Right atrium auricular region (tissue), 2 donors: ENCODE measurements at regions not wholly inside any gene's neighbourhood (a gene's known extent, or its start where the extent isn't known, plus 50 kb on each side); places are given as distances from the start of the nearest gene placed in this dataset.

Source experiments
- DNase-seq: peaks from one replicate; pipeline ENCODE4 v3.0.0-alpha.2; 2019; ENCODE audit warnings: low spot score
- H3K27ac ChIP-seq, 2 donors: fragments of 200-600 bp; sonication (generic); 1 replicate in 1 of 2; 2 replicates in 1 of 2; pipeline ENCODE4 v1.5.1; 2016 to 2019
- H3K27me3 ChIP-seq, 2 donors: fragments of 200-600 bp; sonication (generic); one replicate each; pipeline versions ENCODE4 v1.5.1 to v1.6.0; 2017 to 2019
- H3K36me3 ChIP-seq: fragments of 200-600 bp; sonication (generic); one replicate; pipeline ENCODE4 v1.5.1; 2016
- H3K4me1 ChIP-seq, 2 donors: fragments of 200-600 bp; sonication (generic); one replicate each; pipeline versions ENCODE4 v1.5.1 to v1.6.0; 2017 to 2019
- H3K4me3 ChIP-seq, 2 donors: fragments of 200-600 bp; sonication (generic); 1 replicate in 1 of 2; 2 replicates in 1 of 2; pipeline ENCODE4 v1.5.1; 2017 to 2019; ENCODE audit warnings: mild to moderate bottlenecking in 1 of 2, moderate library complexity in 1 of 2
- H3K9me3 ChIP-seq, 2 donors: fragments of 200-600 bp; sonication (generic); one replicate each; pipeline ENCODE4 v1.5.1; 2019
- TF ChIP-seq, protein P1 (sequence below), 2 donors: fragments of 200-600 bp; sonication (generic); IDR thresholded peaks; one replicate each; pipeline ENCODE4 v1.5.1; 2019; ENCODE audit warnings: antibody characterized with exemption in 2 of 2

DNA sequence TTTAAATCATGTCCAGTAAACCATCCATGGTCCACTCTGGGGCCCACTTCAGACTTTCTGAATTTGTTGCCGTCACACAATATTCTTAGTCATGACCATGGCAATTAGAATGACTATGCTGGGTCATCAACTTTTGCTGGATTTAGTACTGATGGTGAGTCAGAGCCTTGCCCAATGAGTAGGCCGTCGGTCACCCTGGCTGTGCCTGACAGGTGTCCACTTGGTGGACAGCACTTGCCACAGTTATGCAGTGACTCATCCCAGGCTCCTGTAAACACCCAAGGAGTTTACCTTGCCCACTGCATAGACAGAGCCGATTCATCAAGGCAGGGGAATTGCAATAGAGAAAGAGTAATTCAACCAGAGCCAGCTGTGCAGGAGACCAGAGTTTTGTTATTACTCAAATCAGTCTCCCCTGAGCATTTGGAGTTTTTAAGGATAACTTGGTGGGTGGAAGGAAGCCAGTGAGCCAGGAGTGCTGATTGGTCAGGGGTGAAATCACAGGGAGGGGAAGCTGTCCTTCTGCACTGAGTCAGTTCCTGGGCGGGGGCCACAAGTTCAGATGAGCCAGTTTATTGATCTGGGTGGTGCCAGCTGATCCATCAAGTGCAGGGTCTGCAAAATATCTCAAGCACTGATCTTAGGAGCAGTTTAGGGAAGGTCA, 333.8 kb downstream of the PTPRU start:
- Histone ChIP-seq H3K4me1 (no peaks in the 10 kb centered on the region), H3K36me3 (no peaks in the 10 kb centered on the region), H3K27me3 (no peaks in the 10 kb centered on the region), H3K9me3 (peaks cover 8 to 31% of the 10 kb centered on the region in 2 donors), H3K27ac (no peak overlapping the region), H3K4me3 (no peak overlapping the region)
- DNase-seq: no peak
- TF ChIP-seq, protein P1, sequence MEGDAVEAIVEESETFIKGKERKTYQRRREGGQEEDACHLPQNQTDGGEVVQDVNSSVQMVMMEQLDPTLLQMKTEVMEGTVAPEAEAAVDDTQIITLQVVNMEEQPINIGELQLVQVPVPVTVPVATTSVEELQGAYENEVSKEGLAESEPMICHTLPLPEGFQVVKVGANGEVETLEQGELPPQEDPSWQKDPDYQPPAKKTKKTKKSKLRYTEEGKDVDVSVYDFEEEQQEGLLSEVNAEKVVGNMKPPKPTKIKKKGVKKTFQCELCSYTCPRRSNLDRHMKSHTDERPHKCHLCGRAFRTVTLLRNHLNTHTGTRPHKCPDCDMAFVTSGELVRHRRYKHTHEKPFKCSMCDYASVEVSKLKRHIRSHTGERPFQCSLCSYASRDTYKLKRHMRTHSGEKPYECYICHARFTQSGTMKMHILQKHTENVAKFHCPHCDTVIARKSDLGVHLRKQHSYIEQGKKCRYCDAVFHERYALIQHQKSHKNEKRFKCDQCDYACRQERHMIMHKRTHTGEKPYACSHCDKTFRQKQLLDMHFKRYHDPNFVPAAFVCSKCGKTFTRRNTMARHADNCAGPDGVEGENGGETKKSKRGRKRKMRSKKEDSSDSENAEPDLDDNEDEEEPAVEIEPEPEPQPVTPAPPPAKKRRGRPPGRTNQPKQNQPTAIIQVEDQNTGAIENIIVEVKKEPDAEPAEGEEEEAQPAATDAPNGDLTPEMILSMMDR (IDR thresholded peaks at IDR 0.05): no peak

DNA sequence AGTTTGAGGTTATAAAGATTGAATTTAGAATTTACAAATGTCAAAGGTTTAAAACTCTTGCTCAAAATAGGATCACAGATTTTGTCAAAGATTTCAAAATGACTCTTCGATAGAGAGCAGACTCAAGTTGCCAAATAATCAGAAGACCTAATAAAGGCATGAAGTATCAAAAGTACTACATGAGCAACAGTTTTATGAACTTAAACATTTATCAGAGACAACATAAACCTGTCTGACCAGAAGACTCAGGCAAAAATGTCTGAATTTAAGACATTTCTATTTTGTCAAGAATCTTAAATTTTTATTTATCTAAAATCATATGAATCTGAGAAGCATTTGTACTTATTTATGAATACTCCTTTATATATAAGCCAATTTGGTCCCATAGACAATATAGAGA, 330.9 kb downstream of the PTPRU start:
- TF ChIP-seq, protein P1 (IDR thresholded peaks at IDR 0.05): no peak
- peaks cover 8 to 47% of the 10 kb centered on the region in 2 donors for H3K9me3 ChIP-seq
- no peaks in the 10 kb centered on the region for H3K36me3 ChIP-seq
- no peaks in the 10 kb centered on the region for H3K27me3 ChIP-seq
- H3K4me1 ChIP-seq: no peaks in the 10 kb centered on the region
- no peak overlapping the region for H3K27ac ChIP-seq
- DNase-seq: no peak
- no peak overlapping the region for H3K4me3 ChIP-seq

DNA sequence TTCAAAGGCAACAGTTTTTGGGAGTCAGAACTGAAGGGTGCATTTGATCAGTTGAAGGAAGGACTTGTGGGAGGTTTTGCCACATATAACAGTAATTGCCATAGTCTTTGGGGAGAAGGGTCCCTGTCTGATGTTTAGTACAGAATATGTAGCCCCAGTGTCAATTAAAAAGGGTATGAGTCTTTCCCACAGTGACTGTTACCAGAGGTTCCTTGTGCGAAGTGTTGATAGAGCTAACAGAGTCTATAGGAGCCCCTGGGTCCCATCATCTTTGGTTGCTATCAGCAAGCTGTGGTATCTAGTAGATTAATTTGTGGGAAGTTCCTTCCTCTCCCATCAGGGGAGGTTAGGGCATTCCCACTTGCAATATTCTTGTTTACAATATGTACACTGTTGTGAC, 329.2 kb downstream of the PTPRU start:
- H3K4me1 ChIP-seq: no peaks in the 10 kb centered on the region
- no peaks in the 10 kb centered on the region for H3K27me3 ChIP-seq
- peaks cover 8 to 47% of the 10 kb centered on the region in 2 donors for H3K9me3 ChIP-seq
- DNase-seq: no peak
- TF ChIP-seq, protein P1 (IDR thresholded peaks at IDR 0.05): no peak
- H3K36me3 ChIP-seq: no peaks in the 10 kb centered on the region
- no peak overlapping the region for H3K4me3 ChIP-seq
- no peak overlapping the region for H3K27ac ChIP-seq

DNA sequence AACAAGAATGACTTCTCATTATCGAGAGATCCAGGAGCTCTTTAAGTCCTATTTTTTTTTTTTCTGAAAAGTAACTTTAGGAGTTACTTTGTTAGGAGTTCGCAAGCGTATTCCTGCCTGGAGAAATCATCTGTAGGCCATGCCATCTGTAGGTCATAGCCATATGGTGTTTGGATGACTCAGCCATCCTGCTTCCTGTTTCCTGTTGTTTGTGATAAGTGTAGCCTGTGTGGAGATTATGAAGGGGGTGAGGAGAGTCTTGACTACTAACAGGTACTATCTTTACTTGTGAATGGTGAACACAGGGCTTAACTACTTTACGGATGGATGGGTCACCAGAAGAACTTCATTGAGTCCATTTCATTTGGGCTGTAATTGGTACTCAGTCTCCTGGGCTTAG, 327.2 kb downstream of the PTPRU start:
- H3K4me1 ChIP-seq: no peaks in the 10 kb centered on the region
- H3K9me3 ChIP-seq: peaks cover 8 to 47% of the 10 kb centered on the region in 2 donors
- no peak overlapping the region for H3K4me3 ChIP-seq
- H3K27me3 ChIP-seq: no peaks in the 10 kb centered on the region
- no peak overlapping the region for H3K27ac ChIP-seq
- TF ChIP-seq, protein P1 (IDR thresholded peaks at IDR 0.05): no peak
- DNase-seq: no peak
- no peaks in the 10 kb centered on the region for H3K36me3 ChIP-seq

DNA sequence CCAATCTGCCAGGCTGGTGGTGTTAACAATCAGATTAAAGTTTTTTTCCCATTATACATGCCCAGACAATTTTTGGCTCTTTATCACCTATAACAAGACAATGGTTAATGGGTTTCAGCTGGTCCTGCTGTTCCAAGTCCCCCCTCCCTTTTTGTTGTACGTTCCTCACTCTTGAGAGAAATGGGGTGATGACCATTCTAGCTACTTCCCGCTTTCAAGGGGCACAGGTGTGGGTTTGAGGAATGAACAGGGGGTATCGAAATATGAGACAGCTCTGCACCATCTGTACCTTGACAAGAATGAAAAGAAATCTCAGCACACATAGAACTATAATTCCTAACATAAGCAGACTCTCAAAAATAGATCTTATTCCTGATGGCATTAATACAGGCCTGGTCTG, 326.8 kb downstream of the PTPRU start:
- Histone ChIP-seq H3K27ac (no peak overlapping the region), H3K4me3 (no peak overlapping the region), H3K4me1 (no peaks in the 10 kb centered on the region), H3K36me3 (no peaks in the 10 kb centered on the region), H3K9me3 (peaks cover 8 to 46% of the 10 kb centered on the region in 2 donors), H3K27me3 (no peaks in the 10 kb centered on the region)
- TF ChIP-seq, protein P1 (IDR thresholded peaks at IDR 0.05): no peak
- DNase-seq: no peak

DNA sequence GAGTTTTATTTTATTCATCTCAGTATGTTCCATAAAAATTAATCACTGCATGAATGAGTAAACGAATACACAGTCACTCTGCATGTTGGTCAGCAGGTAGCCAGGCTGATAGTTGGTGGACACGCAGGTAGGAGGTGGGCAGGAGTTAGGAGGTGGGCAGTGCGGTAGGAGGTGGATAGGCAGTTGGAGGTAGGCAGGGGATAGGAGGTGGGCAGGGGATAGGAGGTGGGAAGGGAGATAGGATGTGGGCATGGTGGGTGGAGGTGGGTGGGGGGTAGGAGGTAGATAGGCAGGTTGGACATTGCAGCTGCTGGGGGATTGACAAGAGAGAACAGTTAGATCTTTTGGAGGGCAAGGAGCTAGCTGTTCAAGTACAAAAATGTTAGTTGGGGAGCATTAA, 322.7 kb downstream of the PTPRU start:
- H3K4me3 ChIP-seq: no peak overlapping the region
- H3K36me3 ChIP-seq: no peaks in the 10 kb centered on the region
- no peak overlapping the region for H3K27ac ChIP-seq
- peaks cover 0 to 15% of the 10 kb centered on the region in 2 donors for H3K9me3 ChIP-seq
- TF ChIP-seq, protein P1 (IDR thresholded peaks at IDR 0.05): no peak
- no peak for DNase-seq
- H3K4me1 ChIP-seq: no peaks in the 10 kb centered on the region
- H3K27me3 ChIP-seq: no peaks in the 10 kb centered on the region
